ENCODE measurements at regions not wholly inside any gene's neighbourhood (a gene's known extent, or its start where the extent isn't known, plus 50 kb on each side); places are given as distances from the start of the nearest gene placed in this dataset.

- no peak for DNase-seq (ENCODE audit: low read depth in 2 of 2)
Measured at GRCh38 chr7:144969787-144970186, 133.9 kb upstream of the TPK1 start.

DNA sequence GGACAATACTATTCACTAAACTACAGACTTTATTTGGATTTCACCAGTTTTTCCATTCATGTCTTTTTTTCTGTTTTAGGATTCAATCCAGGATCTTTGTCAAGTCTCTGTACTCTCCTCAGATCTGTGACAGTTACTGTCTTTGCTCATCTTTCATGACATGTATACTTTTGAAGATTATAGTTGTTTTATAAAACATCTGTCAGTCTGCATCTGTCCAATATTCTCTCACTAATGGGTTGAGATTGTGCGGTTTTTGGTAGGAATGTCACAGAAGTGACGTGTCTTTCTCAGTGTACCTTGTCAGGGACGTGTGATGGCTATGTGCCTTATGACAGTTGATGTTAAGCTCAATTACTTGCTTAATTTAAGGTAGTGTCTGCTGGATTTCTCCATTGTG, 124.9 kb upstream of the TPK1 start:
- no peak for DNase-seq (ENCODE audit: low read depth in 2 of 2)

- no peak for DNase-seq (ENCODE audit: low read depth in 2 of 2)
Measured at GRCh38 chr7:144957998-144958397, 122.1 kb upstream of the TPK1 start.

- DNase-seq (ENCODE audit: low read depth in 2 of 2) = no peak
Measured at GRCh38 chr7:144955422-144955821, 119.6 kb upstream of the TPK1 start.

- no peak for DNase-seq (ENCODE audit: low read depth in 2 of 2)
Measured at GRCh38 chr7:144941127-144941526, 105.3 kb upstream of the TPK1 start.

DNA sequence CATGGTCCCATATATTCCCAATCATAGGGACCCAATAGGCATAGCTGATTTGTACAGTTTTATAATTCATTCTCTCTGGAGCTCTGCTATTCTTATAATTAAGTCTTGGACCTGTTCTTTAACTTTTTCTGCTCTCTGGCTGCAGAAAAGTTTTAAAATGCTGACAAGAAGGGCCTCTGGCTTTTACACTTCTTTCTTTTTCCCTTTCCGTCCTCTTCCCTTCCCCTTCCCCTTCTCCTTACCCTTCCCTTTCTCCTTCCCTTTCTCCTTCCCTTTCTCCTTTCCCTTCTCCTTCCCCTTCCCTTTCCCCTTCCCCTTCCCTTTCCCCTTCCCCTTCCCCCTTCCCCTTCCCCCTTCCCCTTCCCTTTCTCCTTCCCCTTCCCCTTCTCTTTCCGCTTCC, 101.3 kb upstream of the TPK1 start:
- DNase-seq (ENCODE audit: low read depth in 2 of 2) = no peak

GRCh38 chr7:144936314-144936713, 100.5 kb upstream of the TPK1 start:
- DNase-seq (ENCODE audit: low read depth in 2 of 2) = no peak

GRCh38 chr7:144910411-144910810, 74.6 kb upstream of the TPK1 start:
- no peak for DNase-seq (ENCODE audit: low read depth in 2 of 2)

- DNase-seq (ENCODE audit: low read depth in 2 of 2) = no peak
Measured at GRCh38 chr7:144908943-144909556, 73.2 kb upstream of the TPK1 start.

- no peak for DNase-seq (ENCODE audit: low read depth in 2 of 2)
Measured at GRCh38 chr7:144908324-144908723, 72.5 kb upstream of the TPK1 start.

- no peak for DNase-seq (ENCODE audit: low read depth in 2 of 2)
Measured at GRCh38 chr7:144907577-144907976, 71.7 kb upstream of the TPK1 start.

DNA sequence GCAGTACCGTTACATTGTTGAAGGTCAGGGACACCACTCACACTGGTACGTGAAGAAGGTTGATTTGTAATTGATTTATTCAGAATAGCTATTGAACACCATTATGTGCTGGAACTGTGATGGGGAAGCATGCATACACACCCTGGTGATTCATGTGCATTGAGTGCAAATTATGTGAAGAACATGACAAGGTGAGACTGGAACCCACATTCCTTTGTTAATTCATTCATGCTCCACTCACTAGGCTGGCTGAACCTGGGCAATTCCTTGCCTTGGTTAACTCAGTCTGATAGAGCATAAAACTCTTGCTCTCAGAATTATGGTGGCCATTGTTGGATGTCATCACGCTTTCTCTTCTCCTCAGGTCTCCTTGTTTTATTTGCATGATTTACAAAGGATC, 67.3 kb upstream of the TPK1 start:
- no peak for DNase-seq (ENCODE audit: low read depth in 2 of 2)

DNA sequence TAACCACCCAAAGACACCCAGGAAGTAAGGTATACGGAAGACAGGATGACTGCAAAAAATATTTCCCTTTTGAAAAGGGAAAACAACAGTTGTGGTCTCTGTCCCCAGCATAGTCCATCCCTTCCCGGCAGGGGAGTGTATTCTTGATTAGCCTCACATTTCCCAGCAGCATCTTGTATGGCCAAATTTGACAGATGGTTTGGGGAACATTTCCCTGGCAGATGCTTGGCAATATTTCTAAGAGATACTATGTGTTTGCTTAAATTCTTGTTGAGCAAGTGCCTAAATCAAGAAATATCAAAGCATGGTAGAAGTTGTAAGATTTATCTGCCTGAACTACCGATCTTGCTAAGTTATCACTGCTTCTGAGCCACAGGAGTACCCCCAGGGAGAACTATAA, 56.9 kb upstream of the TPK1 start:
- DNase-seq (ENCODE audit: low read depth in 2 of 2) = no peak

Data from stimulated activated CD4-positive, alpha-beta T cell treated with anti-CD3 and anti-CD28 coated beads, Interleukin-4, amount 100 ng/mL, for 48 hours (primary cell).